ENCODE measurements at regions not wholly inside any gene's neighbourhood (a gene's known extent, or its start where the extent isn't known, plus 50 kb on each side); places are given as distances from the start of the nearest gene placed in this dataset.

DNA sequence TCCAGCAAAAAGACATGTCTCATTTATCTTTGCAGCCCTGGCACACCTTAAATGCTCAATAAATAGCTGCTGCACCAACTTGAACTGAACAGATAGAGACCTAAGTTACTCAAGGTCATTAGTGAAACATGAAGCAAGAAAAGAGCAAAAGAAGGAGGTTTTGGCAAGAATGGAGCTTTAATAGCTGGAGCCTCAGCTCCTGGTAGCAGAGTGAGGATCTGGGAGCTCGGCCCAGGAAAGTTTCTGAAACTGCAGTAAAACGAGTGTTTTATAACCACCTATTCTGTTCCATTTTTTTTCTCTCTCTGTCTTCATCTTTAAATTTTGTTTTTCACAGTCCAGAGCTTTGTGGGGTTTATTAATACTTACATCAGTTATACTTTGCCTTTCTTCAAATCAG, 207.5 kb downstream of the SETD4 start:
- Histone ChIP-seq H3F3A (replicated peaks; ENCODE audit: insufficient read depth) (peaks cover 3% of the 10 kb centered on the region), H3K9ac (no peak overlapping the region), H3K27ac (ENCODE audit: low read depth in 2 of 2, low read length in 1 of 2) (no peak overlapping the region), H2AFZ (ENCODE audit: low read depth) (no peak overlapping the region), H4K20me1 (ENCODE audit: insufficient read depth) (no peaks in the 10 kb centered on the region), H3K9me3 (no peaks in the 10 kb centered on the region), H3K27me3 (ENCODE audit: insufficient read depth) (no peaks in the 10 kb centered on the region; the same call in 1 of the 2 replicates), H3K4me1 (ENCODE audit: control insufficient read depth in 1 of 2, insufficient read depth in 2 of 2, low read depth in 1 of 2, low read length in 1 of 2) (peaks cover 0 to 14% of the 10 kb centered on the region in 2 experiments; a peak in 3 of 4 replicates), H3K79me2 (ENCODE audit: insufficient read depth) (no peaks in the 10 kb centered on the region), H3K4me3 (ENCODE audit: low read depth in 2 of 2, low read length in 1 of 2) (no peak overlapping the region), H3K4me2 (no peak overlapping the region), H3K36me3 (replicated peaks in 1 of 2; ENCODE audit: control insufficient read depth in 1 of 2, insufficient read depth in 2 of 2, low read length in 1 of 2) (no peaks in the 10 kb centered on the region), H3K9me2 (no peaks in the 10 kb centered on the region)
- WGBS (ENCODE audit: low lambda C conversion rate) = 27% methylated on average over 2 of the region's 2 CpGs
- no peak for TF ChIP-seq TEAD4 (IDR thresholded peaks at IDR 0.05; ENCODE audit: borderline replicate concordance, insufficient read depth)
- no peak for TF ChIP-seq TCF12 (IDR thresholded peaks at IDR 0.05)
- no peak for TF ChIP-seq EZH2phosphoT487 (IDR thresholded peaks at IDR 0.05; ENCODE audit: borderline replicate concordance, low read depth)
- TF ChIP-seq ELF1 (IDR thresholded peaks at IDR 0.05) = no peak
- TF ChIP-seq, protein P1, sequence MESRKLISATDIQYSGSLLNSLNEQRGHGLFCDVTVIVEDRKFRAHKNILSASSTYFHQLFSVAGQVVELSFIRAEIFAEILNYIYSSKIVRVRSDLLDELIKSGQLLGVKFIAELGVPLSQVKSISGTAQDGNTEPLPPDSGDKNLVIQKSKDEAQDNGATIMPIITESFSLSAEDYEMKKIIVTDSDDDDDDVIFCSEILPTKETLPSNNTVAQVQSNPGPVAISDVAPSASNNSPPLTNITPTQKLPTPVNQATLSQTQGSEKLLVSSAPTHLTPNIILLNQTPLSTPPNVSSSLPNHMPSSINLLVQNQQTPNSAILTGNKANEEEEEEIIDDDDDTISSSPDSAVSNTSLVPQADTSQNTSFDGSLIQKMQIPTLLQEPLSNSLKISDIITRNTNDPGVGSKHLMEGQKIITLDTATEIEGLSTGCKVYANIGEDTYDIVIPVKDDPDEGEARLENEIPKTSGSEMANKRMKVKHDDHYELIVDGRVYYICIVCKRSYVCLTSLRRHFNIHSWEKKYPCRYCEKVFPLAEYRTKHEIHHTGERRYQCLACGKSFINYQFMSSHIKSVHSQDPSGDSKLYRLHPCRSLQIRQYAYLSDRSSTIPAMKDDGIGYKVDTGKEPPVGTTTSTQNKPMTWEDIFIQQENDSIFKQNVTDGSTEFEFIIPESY (IDR thresholded peaks at IDR 0.05; ENCODE audit: borderline replicate concordance, low read depth) = no peak
- TF ChIP-seq EP300 (IDR thresholded peaks at IDR 0.05; ENCODE audit: borderline replicate concordance in 1 of 2, low read depth in 1 of 2, low read length in 1 of 2) = no peak
- no peak for TF ChIP-seq FOSL2 (IDR thresholded peaks at IDR 0.05; ENCODE audit: borderline replicate concordance, low read depth)
- TF ChIP-seq, protein P2, sequence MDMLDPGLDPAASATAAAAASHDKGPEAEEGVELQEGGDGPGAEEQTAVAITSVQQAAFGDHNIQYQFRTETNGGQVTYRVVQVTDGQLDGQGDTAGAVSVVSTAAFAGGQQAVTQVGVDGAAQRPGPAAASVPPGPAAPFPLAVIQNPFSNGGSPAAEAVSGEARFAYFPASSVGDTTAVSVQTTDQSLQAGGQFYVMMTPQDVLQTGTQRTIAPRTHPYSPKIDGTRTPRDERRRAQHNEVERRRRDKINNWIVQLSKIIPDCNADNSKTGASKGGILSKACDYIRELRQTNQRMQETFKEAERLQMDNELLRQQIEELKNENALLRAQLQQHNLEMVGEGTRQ (IDR thresholded peaks at IDR 0.05; ENCODE audit: borderline replicate concordance, low read depth, low read length) = no peak
- no peak for TF ChIP-seq NFIC (IDR thresholded peaks at IDR 0.05; ENCODE audit: borderline replicate concordance)
- TF ChIP-seq, protein P3, sequence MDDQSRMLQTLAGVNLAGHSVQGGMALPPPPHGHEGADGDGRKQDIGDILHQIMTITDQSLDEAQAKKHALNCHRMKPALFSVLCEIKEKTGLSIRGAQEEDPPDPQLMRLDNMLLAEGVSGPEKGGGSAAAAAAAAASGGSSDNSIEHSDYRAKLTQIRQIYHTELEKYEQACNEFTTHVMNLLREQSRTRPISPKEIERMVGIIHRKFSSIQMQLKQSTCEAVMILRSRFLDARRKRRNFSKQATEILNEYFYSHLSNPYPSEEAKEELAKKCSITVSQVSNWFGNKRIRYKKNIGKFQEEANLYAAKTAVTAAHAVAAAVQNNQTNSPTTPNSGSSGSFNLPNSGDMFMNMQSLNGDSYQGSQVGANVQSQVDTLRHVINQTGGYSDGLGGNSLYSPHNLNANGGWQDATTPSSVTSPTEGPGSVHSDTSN (IDR thresholded peaks at IDR 0.05) = no peak
- TF ChIP-seq, protein P4, sequence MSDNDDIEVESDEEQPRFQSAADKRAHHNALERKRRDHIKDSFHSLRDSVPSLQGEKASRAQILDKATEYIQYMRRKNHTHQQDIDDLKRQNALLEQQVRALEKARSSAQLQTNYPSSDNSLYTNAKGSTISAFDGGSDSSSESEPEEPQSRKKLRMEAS (IDR thresholded peaks at IDR 0.05; ENCODE audit: low read depth) = no peak
- no peak for TF ChIP-seq RXRA (IDR thresholded peaks at IDR 0.05; ENCODE audit: borderline replicate concordance, low read depth)
- TF ChIP-seq SIN3A (IDR thresholded peaks at IDR 0.05; ENCODE audit: borderline replicate concordance, low read depth, low read length) = no peak
- TF ChIP-seq MEF2A (IDR thresholded peaks at IDR 0.05; ENCODE audit: borderline replicate concordance, low read depth) = no peak
- TF ChIP-seq, protein P5, sequence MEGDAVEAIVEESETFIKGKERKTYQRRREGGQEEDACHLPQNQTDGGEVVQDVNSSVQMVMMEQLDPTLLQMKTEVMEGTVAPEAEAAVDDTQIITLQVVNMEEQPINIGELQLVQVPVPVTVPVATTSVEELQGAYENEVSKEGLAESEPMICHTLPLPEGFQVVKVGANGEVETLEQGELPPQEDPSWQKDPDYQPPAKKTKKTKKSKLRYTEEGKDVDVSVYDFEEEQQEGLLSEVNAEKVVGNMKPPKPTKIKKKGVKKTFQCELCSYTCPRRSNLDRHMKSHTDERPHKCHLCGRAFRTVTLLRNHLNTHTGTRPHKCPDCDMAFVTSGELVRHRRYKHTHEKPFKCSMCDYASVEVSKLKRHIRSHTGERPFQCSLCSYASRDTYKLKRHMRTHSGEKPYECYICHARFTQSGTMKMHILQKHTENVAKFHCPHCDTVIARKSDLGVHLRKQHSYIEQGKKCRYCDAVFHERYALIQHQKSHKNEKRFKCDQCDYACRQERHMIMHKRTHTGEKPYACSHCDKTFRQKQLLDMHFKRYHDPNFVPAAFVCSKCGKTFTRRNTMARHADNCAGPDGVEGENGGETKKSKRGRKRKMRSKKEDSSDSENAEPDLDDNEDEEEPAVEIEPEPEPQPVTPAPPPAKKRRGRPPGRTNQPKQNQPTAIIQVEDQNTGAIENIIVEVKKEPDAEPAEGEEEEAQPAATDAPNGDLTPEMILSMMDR (IDR thresholded peaks at IDR 0.05) = no peak
- TF ChIP-seq GABPA (IDR thresholded peaks at IDR 0.05; ENCODE audit: low read depth) = no peak
- TF ChIP-seq, protein P6, sequence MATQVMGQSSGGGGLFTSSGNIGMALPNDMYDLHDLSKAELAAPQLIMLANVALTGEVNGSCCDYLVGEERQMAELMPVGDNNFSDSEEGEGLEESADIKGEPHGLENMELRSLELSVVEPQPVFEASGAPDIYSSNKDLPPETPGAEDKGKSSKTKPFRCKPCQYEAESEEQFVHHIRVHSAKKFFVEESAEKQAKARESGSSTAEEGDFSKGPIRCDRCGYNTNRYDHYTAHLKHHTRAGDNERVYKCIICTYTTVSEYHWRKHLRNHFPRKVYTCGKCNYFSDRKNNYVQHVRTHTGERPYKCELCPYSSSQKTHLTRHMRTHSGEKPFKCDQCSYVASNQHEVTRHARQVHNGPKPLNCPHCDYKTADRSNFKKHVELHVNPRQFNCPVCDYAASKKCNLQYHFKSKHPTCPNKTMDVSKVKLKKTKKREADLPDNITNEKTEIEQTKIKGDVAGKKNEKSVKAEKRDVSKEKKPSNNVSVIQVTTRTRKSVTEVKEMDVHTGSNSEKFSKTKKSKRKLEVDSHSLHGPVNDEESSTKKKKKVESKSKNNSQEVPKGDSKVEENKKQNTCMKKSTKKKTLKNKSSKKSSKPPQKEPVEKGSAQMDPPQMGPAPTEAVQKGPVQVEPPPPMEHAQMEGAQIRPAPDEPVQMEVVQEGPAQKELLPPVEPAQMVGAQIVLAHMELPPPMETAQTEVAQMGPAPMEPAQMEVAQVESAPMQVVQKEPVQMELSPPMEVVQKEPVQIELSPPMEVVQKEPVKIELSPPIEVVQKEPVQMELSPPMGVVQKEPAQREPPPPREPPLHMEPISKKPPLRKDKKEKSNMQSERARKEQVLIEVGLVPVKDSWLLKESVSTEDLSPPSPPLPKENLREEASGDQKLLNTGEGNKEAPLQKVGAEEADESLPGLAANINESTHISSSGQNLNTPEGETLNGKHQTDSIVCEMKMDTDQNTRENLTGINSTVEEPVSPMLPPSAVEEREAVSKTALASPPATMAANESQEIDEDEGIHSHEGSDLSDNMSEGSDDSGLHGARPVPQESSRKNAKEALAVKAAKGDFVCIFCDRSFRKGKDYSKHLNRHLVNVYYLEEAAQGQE (IDR thresholded peaks at IDR 0.05; ENCODE audit: low read depth, low read length) = no peak
- TF ChIP-seq, protein P7, sequence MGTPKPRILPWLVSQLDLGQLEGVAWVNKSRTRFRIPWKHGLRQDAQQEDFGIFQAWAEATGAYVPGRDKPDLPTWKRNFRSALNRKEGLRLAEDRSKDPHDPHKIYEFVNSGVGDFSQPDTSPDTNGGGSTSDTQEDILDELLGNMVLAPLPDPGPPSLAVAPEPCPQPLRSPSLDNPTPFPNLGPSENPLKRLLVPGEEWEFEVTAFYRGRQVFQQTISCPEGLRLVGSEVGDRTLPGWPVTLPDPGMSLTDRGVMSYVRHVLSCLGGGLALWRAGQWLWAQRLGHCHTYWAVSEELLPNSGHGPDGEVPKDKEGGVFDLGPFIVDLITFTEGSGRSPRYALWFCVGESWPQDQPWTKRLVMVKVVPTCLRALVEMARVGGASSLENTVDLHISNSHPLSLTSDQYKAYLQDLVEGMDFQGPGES (IDR thresholded peaks at IDR 0.05; ENCODE audit: low read depth, low read length) = no peak
- CTCF ChIA-PET = no interaction called here
- POLR2A ChIA-PET = no interaction called here
- no peak for DNase-seq

Measured in SK-N-SH (cell line).